Cardiac fibroblast (primary cell): ENCODE measurements at regions not wholly inside any gene's neighbourhood (a gene's known extent, or its start where the extent isn't known, plus 50 kb on each side); places are given as distances from the start of the nearest gene placed in this dataset.
"Not testable (repeated sequence)": the region's sequence is repeated elsewhere in the genome, so short reads cannot be mapped to it uniquely, and the experiment has no call there.

Experiments used
- DNase-seq, 2 donors: peaks; one replicate each; pipeline versions ENCODE4 v3.0.0 to v3.0.0-alpha.2; 2010; ENCODE audit warnings: low read depth in 2 of 2
- H3K4me3 ChIP-seq, 2 donors: replicated peaks in 1 of 2; 1 replicate in 1 of 2; 2 replicates in 1 of 2; pipeline ENCODE4 v1.5.1; 2011; ENCODE audit warnings: low read depth in 2 of 2, low read length in 2 of 2, mild to moderate bottlenecking in 2 of 2, moderate library complexity in 1 of 2
- TF ChIP-seq, protein P1 (sequence below): IDR thresholded peaks from one replicate; pipeline ENCODE4 v1.5.1; 2011; ENCODE audit warnings: low read depth, mild to moderate bottlenecking, low read length, inconsistent platforms

DNA sequence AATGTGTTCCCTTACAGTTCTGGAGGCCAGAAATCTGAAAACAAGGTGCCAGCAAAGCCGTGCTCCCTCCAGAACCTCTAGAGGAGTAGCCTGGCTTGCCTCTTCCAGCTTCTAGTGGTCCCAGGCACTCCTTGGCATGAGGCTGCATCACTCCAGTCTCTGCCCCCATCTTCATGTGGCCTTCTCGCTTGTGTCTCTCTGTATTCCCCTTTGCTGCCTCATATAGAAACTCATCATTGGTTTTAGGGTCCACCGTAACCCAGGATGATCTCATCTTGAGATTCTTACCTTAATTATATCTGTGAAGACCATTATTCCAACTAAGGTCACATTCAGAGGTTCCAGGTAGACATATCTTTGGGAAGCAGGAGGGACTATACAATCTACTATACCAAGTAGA, 182.4 kb downstream of the SKIDA1 start:
- TF ChIP-seq, protein P1, sequence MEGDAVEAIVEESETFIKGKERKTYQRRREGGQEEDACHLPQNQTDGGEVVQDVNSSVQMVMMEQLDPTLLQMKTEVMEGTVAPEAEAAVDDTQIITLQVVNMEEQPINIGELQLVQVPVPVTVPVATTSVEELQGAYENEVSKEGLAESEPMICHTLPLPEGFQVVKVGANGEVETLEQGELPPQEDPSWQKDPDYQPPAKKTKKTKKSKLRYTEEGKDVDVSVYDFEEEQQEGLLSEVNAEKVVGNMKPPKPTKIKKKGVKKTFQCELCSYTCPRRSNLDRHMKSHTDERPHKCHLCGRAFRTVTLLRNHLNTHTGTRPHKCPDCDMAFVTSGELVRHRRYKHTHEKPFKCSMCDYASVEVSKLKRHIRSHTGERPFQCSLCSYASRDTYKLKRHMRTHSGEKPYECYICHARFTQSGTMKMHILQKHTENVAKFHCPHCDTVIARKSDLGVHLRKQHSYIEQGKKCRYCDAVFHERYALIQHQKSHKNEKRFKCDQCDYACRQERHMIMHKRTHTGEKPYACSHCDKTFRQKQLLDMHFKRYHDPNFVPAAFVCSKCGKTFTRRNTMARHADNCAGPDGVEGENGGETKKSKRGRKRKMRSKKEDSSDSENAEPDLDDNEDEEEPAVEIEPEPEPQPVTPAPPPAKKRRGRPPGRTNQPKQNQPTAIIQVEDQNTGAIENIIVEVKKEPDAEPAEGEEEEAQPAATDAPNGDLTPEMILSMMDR = no peak
- no peak for DNase-seq

DNA sequence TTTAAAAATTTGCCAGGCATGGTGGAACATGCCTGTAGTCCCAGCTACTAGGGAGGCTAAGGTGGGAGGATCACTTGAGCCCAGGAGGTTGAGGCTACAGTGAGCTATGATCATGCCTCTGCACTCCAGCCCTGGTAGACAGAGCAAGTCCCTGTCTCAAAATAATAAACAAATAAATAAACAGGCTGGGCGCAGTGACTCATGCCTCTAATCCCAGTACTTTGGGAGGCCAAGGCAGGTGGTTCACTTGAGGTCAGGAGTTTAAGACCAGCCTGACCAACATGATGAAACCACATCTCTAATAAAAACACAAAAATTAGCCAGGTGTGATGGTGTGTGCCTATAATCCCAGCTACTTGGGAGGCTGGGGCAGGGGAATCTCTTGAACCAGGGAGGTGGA, 183.0 kb downstream of the SKIDA1 start:
- not testable (repeated sequence) for H3K4me3 ChIP-seq, DNase-seq

More for the DNA sequence above, 182.4 kb downstream of the SKIDA1 start:
- no peak overlapping the region for H3K4me3 ChIP-seq

DNA sequence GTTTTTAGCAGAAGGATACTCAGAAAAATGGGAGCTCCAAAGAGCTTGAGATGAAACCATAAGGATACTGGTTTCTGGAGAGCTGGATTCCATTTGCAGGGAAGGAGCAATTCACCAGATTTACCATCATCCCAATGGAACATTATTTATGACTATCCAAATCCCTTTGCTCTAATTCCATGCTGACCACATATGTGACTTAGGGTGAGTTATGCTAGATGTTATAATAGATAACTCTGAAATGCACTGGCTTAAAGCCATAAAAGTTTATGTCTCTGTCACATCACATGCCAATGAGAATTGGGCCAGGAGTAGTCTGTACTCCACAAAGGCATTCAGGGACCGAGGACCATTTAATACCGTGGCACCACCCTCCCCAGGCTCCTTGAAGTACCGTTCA, 185.2 kb downstream of the SKIDA1 start:
- DNase-seq = no peak
- no peak overlapping the region for H3K4me3 ChIP-seq
- TF ChIP-seq, protein P1 = no peak

DNA sequence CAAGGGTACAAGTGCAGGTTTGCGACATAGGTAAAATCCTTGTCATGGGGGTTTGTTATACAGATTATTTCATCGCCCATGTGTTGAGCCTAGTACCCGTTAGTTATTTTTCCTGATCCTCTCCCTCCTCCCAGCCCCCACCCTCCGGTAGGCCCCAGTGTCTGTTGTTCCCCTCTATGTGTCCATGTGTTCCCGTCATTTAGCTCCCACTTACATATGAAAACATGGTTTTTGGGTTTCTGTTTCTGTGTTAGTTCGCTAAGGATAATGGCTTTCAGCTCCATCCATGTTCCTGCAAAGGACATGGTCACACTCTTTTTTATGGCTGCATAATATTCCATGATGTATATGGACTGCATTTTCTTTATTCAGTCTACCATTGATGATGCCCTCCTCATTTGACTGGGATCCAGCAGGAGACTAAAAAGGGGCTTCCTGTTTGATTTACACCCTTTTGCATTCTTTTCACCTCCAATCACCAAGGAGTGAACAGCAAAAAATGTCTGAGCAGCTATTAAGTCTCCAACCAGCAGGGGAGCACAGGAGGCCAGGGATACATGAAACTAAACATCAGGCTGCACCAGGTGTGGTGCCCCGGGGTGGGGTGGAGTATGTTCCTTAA, 188.2 kb downstream of the SKIDA1 start:
- peak in 1 of 2 donors; percentile 15 for DNase-seq
- TF ChIP-seq, protein P1 = no peak
- no peak overlapping the region for H3K4me3 ChIP-seq

DNA sequence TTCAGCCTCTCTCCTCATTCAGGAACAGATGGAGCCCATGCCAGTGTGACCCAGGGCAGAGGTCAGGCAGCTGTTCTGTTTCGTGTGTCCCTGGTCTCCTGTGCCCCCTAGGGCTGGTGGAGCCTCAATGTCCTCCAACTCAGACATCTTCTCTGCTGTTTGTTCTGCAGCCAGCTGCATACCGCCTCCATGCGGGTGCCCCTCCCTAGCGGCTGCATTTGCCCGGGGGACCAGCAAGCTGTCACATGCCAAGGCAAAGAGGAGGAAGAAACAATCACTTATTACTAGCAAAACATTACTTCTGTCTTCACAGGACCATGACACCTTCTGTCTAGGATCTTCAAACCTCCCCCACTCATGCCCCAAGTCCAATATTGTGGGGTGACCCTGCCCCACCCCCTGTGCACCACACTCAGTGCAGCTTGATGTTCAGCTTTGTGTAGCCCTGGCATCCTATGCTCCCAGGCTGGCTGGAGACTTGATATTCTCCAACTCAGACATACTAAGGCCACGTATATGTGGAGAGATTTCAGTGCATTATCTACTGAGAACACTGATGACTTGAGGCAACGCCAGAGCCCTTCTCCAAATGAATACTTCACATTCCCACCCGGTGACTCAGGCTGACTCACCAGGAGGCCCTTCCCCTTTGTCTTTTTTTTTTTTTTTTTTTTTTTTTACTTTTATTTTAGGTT, 188.9 kb downstream of the SKIDA1 start:
- peak; percentile 97 to 99 for DNase-seq
- TF ChIP-seq, protein P1 = no peak
- no peak overlapping the region for H3K4me3 ChIP-seq

DNA sequence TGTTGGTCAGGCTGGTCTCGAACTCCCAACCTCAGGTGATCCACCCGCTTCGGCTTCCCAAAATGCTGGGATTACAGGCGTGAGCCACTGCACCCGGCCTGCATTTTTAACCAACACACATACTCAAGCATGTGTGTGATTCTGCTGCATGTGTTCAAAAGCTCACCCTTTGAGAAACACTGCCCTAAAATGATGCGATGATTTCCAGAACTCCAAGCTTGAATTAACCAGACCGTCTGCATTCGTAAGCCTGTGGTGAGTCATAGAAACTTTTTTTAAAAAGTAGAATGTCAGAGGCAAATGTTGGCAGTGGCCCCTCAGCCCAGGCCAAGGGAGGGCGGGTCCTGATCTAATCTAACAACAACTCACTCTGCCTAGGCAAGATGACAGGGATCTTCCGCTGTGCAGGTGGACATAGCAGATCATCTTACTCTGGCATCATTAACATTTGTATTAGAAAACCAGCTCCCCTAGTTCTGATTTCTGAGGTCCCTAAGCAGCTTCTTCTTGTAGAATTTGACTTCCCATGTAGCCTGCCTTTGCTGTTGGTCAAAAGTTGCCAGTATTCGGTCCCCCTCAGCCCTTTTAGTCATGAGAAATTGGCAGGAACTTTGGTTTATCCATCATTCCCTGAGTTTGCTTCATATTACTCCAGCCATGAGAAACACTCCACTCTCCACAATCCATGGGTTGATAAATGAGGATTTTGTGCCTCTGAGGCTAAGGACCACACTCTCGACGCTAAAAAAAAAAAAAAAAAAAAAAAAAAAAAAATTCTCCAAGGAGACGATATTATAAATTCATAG, 190.4 kb downstream of the SKIDA1 start:
- no peak overlapping the region for H3K4me3 ChIP-seq
- DNase-seq = peak; percentile 92 to 94
- TF ChIP-seq, protein P1 = no peak

DNA sequence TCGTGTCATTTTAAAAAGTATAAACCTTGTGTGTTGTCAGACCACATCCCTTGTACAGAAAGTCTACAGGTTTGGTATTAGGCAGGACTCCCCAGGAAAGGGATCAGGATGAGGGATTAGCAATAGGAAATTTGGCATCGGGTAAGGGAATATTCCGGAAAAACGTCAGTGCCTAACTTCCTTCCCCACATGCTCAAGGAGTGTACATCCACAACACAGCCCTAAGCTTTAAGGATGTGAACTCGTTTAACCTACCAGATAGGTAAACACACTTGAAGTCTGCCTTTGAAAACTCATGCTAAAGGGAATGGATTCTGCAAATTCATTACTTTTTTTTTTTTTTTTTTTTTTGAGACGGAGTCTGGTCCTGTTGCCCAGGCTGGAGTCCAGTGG, 194.9 kb downstream of the SKIDA1 start:
- DNase-seq = peak; percentile 43 to 46
- TF ChIP-seq, protein P1 = no peak

More for the DNA sequence above, 194.9 kb downstream of the SKIDA1 start:
- H3K4me3 ChIP-seq = no peak overlapping the region
